H9 (cell line): ENCODE measurements at regions not wholly inside any gene's neighbourhood (a gene's known extent, or its start where the extent isn't known, plus 50 kb on each side); places are given as distances from the start of the nearest gene placed in this dataset.

Experiments used
- DNase-seq: peaks from one replicate; pipeline ENCODE4 v3.0.0-alpha.2; 2017
- H2AFZ ChIP-seq: one replicate; pipeline ENCODE4 v1.6.1; 2013; ENCODE audit warnings: mild to moderate bottlenecking, low read length, control low read depth, moderate library complexity
- H2AK5ac ChIP-seq: 2 replicates; pipeline ENCODE4 v1.6.1; 2013; ENCODE audit warnings: low read length, control low read depth, mixed read lengths; ENCODE audit not compliant: insufficient read length
- H2BK120ac ChIP-seq: one replicate; pipeline ENCODE4 v1.6.1; 2013; ENCODE audit warnings: low read depth, mild to moderate bottlenecking, low read length, control low read depth, inconsistent platforms; ENCODE audit not compliant: poor library complexity, severe bottlenecking
- H2BK12ac ChIP-seq: 2 replicates; pipeline ENCODE4 v1.6.1; 2013; ENCODE audit warnings: low read length, control low read depth, mixed read lengths, low read depth; ENCODE audit not compliant: insufficient read length
- H2BK15ac ChIP-seq: 2 replicates; pipeline ENCODE4 v1.6.1; 2013; ENCODE audit warnings: low read depth, low read length, control low read depth
- H2BK20ac ChIP-seq: one replicate; pipeline ENCODE4 v1.6.1; 2013; ENCODE audit warnings: low read depth, mild to moderate bottlenecking, low read length, control low read depth, inconsistent platforms; ENCODE audit not compliant: poor library complexity, severe bottlenecking
- H2BK5ac ChIP-seq: 2 replicates; pipeline ENCODE4 v1.6.1; 2013; ENCODE audit warnings: low read length, control low read depth, mixed read lengths; ENCODE audit not compliant: insufficient read length
- H3K14ac ChIP-seq: 2 replicates; pipeline ENCODE4 v1.6.1; 2013; ENCODE audit warnings: low read length, control low read depth; ENCODE audit not compliant: insufficient read depth
- H3K18ac ChIP-seq: 2 replicates; pipeline ENCODE4 v1.6.1; 2013; ENCODE audit warnings: low read depth, mild to moderate bottlenecking, mixed read lengths, low read length, control low read depth; ENCODE audit not compliant: insufficient read length
- H3K23ac ChIP-seq: 2 replicates; pipeline ENCODE4 v1.6.1; 2013; ENCODE audit warnings: low read length, control low read depth, mixed read lengths, low read depth; ENCODE audit not compliant: insufficient read length
- H3K23me2 ChIP-seq: 2 replicates; pipeline ENCODE4 v1.6.1; 2013; ENCODE audit warnings: low read depth, mild to moderate bottlenecking, mixed read lengths, low read length, control low read depth; ENCODE audit not compliant: insufficient read length, poor library complexity, severe bottlenecking
- H3K27ac ChIP-seq: 2 replicates; pipeline ENCODE4 v1.5.1; 2013; ENCODE audit warnings: low read length, control low read depth, mixed read lengths, low read depth; ENCODE audit not compliant: insufficient read length
- H3K27me3 ChIP-seq: 2 replicates; pipeline ENCODE4 v1.6.1; 2013; ENCODE audit warnings: low read length, control low read depth, inconsistent platforms; ENCODE audit not compliant: insufficient read depth
- H3K4ac ChIP-seq: 2 replicates; pipeline ENCODE4 v1.6.1; 2013; ENCODE audit warnings: low read depth, mild to moderate bottlenecking, control low read depth, inconsistent platforms, low read length, moderate library complexity
- H3K4me1 ChIP-seq: 2 replicates; pipeline ENCODE4 v1.6.1; 2013; ENCODE audit warnings: low read length, control low read depth, inconsistent platforms; ENCODE audit not compliant: insufficient read depth
- H3K4me2 ChIP-seq: 2 replicates; pipeline ENCODE4 v1.6.1; 2013; ENCODE audit warnings: low read length, control low read depth, mixed read lengths; ENCODE audit not compliant: insufficient read length, insufficient read depth
- H3K56ac ChIP-seq: 2 replicates; pipeline ENCODE4 v1.6.1; 2013; ENCODE audit warnings: low read depth, mild to moderate bottlenecking, mixed read lengths, low read length, control low read depth; ENCODE audit not compliant: insufficient read length
- H3K79me1 ChIP-seq: 2 replicates; pipeline ENCODE4 v1.6.1; 2013; ENCODE audit warnings: low read depth, mild to moderate bottlenecking, moderate library complexity, low read length, control low read depth, inconsistent platforms; ENCODE audit not compliant: insufficient read depth, poor library complexity, severe bottlenecking
- H3K79me2 ChIP-seq: 2 replicates; pipeline ENCODE4 v1.6.1; 2013; ENCODE audit warnings: low read length, control low read depth, inconsistent platforms; ENCODE audit not compliant: insufficient read depth
- H3K9ac ChIP-seq: 2 replicates; pipeline ENCODE4 v1.6.1; 2013; ENCODE audit warnings: low read length, control low read depth, mixed read lengths; ENCODE audit not compliant: insufficient read length; ENCODE audit errors: extremely low read depth
- H3K9me3 ChIP-seq: one replicate; pipeline ENCODE4 v1.6.1; 2013; ENCODE audit warnings: low read depth, low read length, inconsistent platforms; ENCODE audit not compliant: control insufficient read depth
- H3T11ph ChIP-seq: one replicate; pipeline ENCODE4 v1.6.1; 2013; ENCODE audit warnings: mild to moderate bottlenecking, low read length, control low read depth, inconsistent platforms
- H4K20me1 ChIP-seq: one replicate; pipeline ENCODE4 v1.6.1; 2013; ENCODE audit not compliant: control insufficient read depth, insufficient read length, insufficient read depth
- H4K5ac ChIP-seq: 2 replicates; pipeline ENCODE4 v1.6.1; 2013; ENCODE audit warnings: low read depth, mild to moderate bottlenecking, mixed read lengths, low read length, control low read depth; ENCODE audit not compliant: insufficient read length
- H4K8ac ChIP-seq: replicated peaks from 2 replicates; pipeline ENCODE4 v1.6.1; 2013; ENCODE audit warnings: low read length, control low read depth, mixed read lengths, low read depth; ENCODE audit not compliant: insufficient read length
- H4K91ac ChIP-seq: 2 replicates; pipeline ENCODE4 v1.6.1; 2013; ENCODE audit warnings: low read depth, mild to moderate bottlenecking, moderate library complexity, mixed read lengths, low read length, control low read depth; ENCODE audit not compliant: insufficient read length
- H3K27ac Mint-ChIP-seq, 3 experiments: 2 replicates in 2 of 3; 3 replicates in 1 of 3; pipeline ENCODE4 v1.8.0; 2020 to 2021; ENCODE audit warnings: mixed read lengths in 3 of 3, mild to moderate bottlenecking in 1 of 3, moderate library complexity in 1 of 3
- H3K27me3 Mint-ChIP-seq: 2 replicates; pipeline ENCODE4 v1.8.0; 2021; ENCODE audit warnings: low read depth, mild to moderate bottlenecking, moderate library complexity, mixed read lengths
- H3K36me3 Mint-ChIP-seq, 3 experiments: 2 replicates in 2 of 3; 3 replicates in 1 of 3; pipeline ENCODE4 v1.8.0; 2020 to 2021; ENCODE audit warnings: low read depth in 3 of 3, mixed read lengths in 3 of 3; ENCODE audit not compliant: insufficient read depth in 1 of 3
- H3K4me1 Mint-ChIP-seq, 2 experiments: 2 replicates each; pipeline ENCODE4 v1.8.0; 2020; ENCODE audit warnings: mixed read lengths in 2 of 2
- H3K4me3 Mint-ChIP-seq, 2 experiments: 2 replicates in 1 of 2; 3 replicates in 1 of 2; pipeline ENCODE4 v1.8.0; 2020 to 2021; ENCODE audit warnings: mild to moderate bottlenecking in 2 of 2, mixed read lengths in 2 of 2, moderate library complexity in 1 of 2
- H3K9me3 Mint-ChIP-seq, 2 experiments: 2 replicates in 1 of 2; 3 replicates in 1 of 2; pipeline ENCODE4 v1.8.0; 2020; ENCODE audit warnings: mild to moderate bottlenecking in 2 of 2, mixed read lengths in 2 of 2, moderate library complexity in 1 of 2
- WGBS: extraction: QIAGEN DNeasy Blood & Tissue Kit; methylation state at CpG from one replicate; pipeline ENCODE4 v1.1.7; 2013; ENCODE audit warnings: missing lambda C conversion rate, low lambda C conversion rate, mixed read lengths; ENCODE audit not compliant: insufficient read length; ENCODE audit errors: extremely low coverage; 5-methylcytosine and 5-hydroxymethylcytosine counted together
- TF ChIP-seq, protein P1 (sequence below): fragments of 200-600 bp; sonication (generic); conservative IDR thresholded peaks from 3 replicates; pipeline ENCODE4 v1.8.0; 2021; ENCODE audit warnings: antibody characterized with exemption, mild to moderate bottlenecking

GRCh38 chr1:213399695-213400094 is 348.7 kb downstream of the RPS6KC1 start:
- Histone ChIP-seq H2BK5ac (no peak overlapping the region), H3K9ac (no peak overlapping the region), H2BK20ac (no peak overlapping the region), H3K23me2 (no peaks in the 10 kb centered on the region), H4K20me1 (no peaks in the 10 kb centered on the region), H3K18ac (no peak overlapping the region), H3K79me1 (no peaks in the 10 kb centered on the region), H3K4ac (no peak overlapping the region), H3T11ph (no peak overlapping the region), H2BK120ac (no peak overlapping the region), H3K4me1 (no peaks in the 10 kb centered on the region), H3K27ac (no peak overlapping the region), H3K23ac (no peak overlapping the region), H4K91ac (no peak overlapping the region), H3K9me3 (no peaks in the 10 kb centered on the region), H3K56ac (no peak overlapping the region), H2AK5ac (no peak overlapping the region), H2AFZ (no peak overlapping the region), H3K27me3 (no peaks in the 10 kb centered on the region), H3K79me2 (no peaks in the 10 kb centered on the region), H4K8ac (no peak overlapping the region), H2BK12ac (no peak overlapping the region), H2BK15ac (no peak overlapping the region), H4K5ac (no peak overlapping the region), H3K4me2 (no peak overlapping the region), H3K14ac (no peak overlapping the region)
- Mint-ChIP-seq H3K4me1 (peaks cover 8 to 14% of the 10 kb centered on the region in 2 experiments), H3K9me3 (no peaks in the 10 kb centered on the region), H3K27me3 (peaks cover 3% of the 10 kb centered on the region), H3K36me3 (0 out of 7 replicates have a peak, but pooled peaks cover 0 to 4% (median 0%) of the 10 kb centered on the region in 3 experiments), H3K27ac (peak overlapping the region in 1 of 3 experiments; percentile 80; a peak in 2 of 7 replicates), H3K4me3 (no peak overlapping the region)
- DNase-seq: no peak
- WGBS: no CpG with 5 or more reads among the region's 10 CpGs
- TF ChIP-seq, protein P1, sequence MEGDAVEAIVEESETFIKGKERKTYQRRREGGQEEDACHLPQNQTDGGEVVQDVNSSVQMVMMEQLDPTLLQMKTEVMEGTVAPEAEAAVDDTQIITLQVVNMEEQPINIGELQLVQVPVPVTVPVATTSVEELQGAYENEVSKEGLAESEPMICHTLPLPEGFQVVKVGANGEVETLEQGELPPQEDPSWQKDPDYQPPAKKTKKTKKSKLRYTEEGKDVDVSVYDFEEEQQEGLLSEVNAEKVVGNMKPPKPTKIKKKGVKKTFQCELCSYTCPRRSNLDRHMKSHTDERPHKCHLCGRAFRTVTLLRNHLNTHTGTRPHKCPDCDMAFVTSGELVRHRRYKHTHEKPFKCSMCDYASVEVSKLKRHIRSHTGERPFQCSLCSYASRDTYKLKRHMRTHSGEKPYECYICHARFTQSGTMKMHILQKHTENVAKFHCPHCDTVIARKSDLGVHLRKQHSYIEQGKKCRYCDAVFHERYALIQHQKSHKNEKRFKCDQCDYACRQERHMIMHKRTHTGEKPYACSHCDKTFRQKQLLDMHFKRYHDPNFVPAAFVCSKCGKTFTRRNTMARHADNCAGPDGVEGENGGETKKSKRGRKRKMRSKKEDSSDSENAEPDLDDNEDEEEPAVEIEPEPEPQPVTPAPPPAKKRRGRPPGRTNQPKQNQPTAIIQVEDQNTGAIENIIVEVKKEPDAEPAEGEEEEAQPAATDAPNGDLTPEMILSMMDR: no peak
